ENCODE measurements at regions not wholly inside any gene's neighbourhood (a gene's known extent, or its start where the extent isn't known, plus 50 kb on each side); places are given as distances from the start of the nearest gene placed in this dataset.

DNA sequence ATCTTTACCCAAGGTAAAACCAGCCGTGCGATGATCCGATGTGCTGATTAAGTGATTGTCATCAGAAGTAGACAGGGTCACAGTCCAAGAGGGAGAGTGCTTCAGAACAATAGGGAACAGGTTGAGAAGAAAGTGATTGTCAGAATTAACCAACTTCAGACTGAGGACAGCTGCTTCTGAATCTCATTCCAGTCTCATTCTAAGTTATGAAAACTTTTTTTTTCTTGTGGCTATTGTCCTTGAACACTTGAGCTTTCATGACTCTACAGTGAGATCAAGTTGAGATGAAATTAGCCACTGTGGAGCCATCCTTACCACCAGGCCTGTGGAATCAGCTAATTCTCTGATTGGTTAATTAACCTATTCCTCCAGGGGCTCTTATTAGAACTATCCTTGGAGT is 159.9 kb upstream of the WWC1 start:
- ATAC-seq, result no peak
- no peak for TF ChIP-seq ESRRG (CRISPR knock-in tag; IDR thresholded peaks at IDR 0.05)
- TF ChIP-seq CSDC2 (CRISPR knock-in tag; IDR thresholded peaks at IDR 0.05), result no peak
- TF ChIP-seq, protein P1, sequence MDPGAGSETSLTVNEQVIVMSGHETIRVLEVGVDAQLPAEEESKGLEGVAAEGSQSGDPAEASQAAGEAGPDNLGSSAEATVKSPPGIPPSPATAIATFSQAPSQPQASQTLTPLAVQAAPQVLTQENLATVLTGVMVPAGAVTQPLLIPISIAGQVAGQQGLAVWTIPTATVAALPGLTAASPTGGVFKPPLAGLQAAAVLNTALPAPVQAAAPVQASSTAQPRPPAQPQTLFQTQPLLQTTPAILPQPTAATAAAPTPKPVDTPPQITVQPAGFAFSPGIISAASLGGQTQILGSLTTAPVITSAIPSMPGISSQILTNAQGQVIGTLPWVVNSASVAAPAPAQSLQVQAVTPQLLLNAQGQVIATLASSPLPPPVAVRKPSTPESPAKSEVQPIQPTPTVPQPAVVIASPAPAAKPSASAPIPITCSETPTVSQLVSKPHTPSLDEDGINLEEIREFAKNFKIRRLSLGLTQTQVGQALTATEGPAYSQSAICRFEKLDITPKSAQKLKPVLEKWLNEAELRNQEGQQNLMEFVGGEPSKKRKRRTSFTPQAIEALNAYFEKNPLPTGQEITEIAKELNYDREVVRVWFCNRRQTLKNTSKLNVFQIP (CRISPR knock-in tag; IDR thresholded peaks at IDR 0.05; ENCODE audit: borderline replicate concordance, low read depth), result no peak
- no peak for TF ChIP-seq GLIS3 (CRISPR knock-in tag; IDR thresholded peaks at IDR 0.05)
- no peak for TF ChIP-seq ZNF8 (CRISPR knock-in tag; IDR thresholded peaks at IDR 0.05)
- TF ChIP-seq ZFP3 (CRISPR knock-in tag; IDR thresholded peaks at IDR 0.05), result no peak
- TF ChIP-seq PPARA (CRISPR knock-in tag; IDR thresholded peaks at IDR 0.05; ENCODE audit: borderline replicate concordance), result no peak
- TF ChIP-seq ISL1 (CRISPR knock-in tag; IDR thresholded peaks at IDR 0.05), result no peak
- TF ChIP-seq, protein P2, sequence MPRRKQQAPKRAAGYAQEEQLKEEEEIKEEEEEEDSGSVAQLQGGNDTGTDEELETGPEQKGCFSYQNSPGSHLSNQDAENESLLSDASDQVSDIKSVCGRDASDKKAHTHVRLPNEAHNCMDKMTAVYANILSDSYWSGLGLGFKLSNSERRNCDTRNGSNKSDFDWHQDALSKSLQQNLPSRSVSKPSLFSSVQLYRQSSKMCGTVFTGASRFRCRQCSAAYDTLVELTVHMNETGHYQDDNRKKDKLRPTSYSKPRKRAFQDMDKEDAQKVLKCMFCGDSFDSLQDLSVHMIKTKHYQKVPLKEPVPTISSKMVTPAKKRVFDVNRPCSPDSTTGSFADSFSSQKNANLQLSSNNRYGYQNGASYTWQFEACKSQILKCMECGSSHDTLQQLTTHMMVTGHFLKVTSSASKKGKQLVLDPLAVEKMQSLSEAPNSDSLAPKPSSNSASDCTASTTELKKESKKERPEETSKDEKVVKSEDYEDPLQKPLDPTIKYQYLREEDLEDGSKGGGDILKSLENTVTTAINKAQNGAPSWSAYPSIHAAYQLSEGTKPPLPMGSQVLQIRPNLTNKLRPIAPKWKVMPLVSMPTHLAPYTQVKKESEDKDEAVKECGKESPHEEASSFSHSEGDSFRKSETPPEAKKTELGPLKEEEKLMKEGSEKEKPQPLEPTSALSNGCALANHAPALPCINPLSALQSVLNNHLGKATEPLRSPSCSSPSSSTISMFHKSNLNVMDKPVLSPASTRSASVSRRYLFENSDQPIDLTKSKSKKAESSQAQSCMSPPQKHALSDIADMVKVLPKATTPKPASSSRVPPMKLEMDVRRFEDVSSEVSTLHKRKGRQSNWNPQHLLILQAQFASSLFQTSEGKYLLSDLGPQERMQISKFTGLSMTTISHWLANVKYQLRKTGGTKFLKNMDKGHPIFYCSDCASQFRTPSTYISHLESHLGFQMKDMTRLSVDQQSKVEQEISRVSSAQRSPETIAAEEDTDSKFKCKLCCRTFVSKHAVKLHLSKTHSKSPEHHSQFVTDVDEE (CRISPR knock-in tag; IDR thresholded peaks at IDR 0.05), result no peak
- TF ChIP-seq ARNTL (CRISPR knock-in tag; IDR thresholded peaks at IDR 0.05; ENCODE audit: borderline replicate concordance, low read depth), result no peak
- TF ChIP-seq ZFP30 (CRISPR knock-in tag; IDR thresholded peaks at IDR 0.05), result no peak

DNA sequence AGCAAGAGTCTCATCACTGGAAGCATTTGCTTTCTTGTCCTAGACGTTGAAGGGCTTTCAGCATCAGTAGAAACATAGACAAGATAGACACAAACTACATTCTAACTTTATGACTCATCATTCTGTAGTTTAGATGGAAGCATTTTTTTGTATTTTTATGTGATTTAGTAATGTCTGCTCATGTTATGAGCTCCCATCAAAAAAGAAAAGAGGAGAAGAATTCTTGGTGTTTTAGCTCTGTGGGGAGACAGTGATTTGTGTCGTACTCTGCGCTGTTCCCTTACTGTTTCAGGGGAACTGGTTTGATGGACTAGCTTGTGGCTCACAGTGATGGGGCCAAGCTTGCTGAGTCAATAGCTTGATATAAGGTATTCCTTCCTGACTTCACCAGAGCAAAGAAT is 159.2 kb upstream of the WWC1 start:
- peak; percentile 39; the same call in 2 of the 3 replicates for ATAC-seq
- peak; percentile 8; the same call in 1 of the 2 replicates for TF ChIP-seq ISL1 (CRISPR knock-in tag; IDR thresholded peaks at IDR 0.05)
- TF ChIP-seq BACH2 (CRISPR knock-in tag; IDR thresholded peaks at IDR 0.05; ENCODE audit: borderline replicate concordance), result no peak

DNA sequence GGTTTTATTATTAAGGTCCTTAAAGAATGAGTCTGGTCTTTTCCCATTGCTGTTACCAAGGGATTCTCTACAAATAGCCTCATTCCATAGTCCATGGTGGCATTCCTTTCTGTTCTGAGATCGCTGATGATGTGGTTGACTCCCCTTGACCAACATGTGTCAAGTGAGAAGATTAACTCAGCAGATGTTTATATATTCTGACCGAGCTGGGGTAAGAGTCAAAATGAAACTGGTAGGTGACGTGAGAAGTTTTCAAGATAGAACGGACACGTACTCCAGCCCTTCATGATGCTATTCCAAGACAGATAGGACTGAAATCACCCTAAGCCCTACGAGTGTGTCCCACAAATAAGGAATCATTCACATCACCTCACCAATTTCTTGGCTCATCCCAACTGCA is 155.5 kb upstream of the WWC1 start:
- ATAC-seq, result no peak
- TF ChIP-seq, protein P3, sequence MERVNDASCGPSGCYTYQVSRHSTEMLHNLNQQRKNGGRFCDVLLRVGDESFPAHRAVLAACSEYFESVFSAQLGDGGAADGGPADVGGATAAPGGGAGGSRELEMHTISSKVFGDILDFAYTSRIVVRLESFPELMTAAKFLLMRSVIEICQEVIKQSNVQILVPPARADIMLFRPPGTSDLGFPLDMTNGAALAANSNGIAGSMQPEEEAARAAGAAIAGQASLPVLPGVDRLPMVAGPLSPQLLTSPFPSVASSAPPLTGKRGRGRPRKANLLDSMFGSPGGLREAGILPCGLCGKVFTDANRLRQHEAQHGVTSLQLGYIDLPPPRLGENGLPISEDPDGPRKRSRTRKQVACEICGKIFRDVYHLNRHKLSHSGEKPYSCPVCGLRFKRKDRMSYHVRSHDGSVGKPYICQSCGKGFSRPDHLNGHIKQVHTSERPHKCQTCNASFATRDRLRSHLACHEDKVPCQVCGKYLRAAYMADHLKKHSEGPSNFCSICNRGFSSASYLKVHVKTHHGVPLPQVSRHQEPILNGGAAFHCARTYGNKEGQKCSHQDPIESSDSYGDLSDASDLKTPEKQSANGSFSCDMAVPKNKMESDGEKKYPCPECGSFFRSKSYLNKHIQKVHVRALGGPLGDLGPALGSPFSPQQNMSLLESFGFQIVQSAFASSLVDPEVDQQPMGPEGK (CRISPR knock-in tag; IDR thresholded peaks at IDR 0.05; ENCODE audit: borderline replicate concordance), result no peak
- TF ChIP-seq ZC3H10 (CRISPR knock-in tag; IDR thresholded peaks at IDR 0.05) (no peak), SNAI2 (CRISPR knock-in tag; IDR thresholded peaks at IDR 0.05) (no peak), ISL1 (CRISPR knock-in tag; IDR thresholded peaks at IDR 0.05) (no peak), OSR1 (CRISPR knock-in tag; IDR thresholded peaks at IDR 0.05) (no peak), TCF4 (CRISPR knock-in tag; IDR thresholded peaks at IDR 0.05; ENCODE audit: borderline replicate concordance) (no peak), ZFP30 (CRISPR knock-in tag; IDR thresholded peaks at IDR 0.05) (no peak), BACH2 (CRISPR knock-in tag; IDR thresholded peaks at IDR 0.05; ENCODE audit: borderline replicate concordance) (no peak), ZFP3 (CRISPR knock-in tag; IDR thresholded peaks at IDR 0.05) (no peak), ESRRG (CRISPR knock-in tag; IDR thresholded peaks at IDR 0.05) (no peak), ZNF70 (CRISPR knock-in tag; IDR thresholded peaks at IDR 0.05) (no peak), CSDC2 (CRISPR knock-in tag; IDR thresholded peaks at IDR 0.05) (no peak), PPARA (CRISPR knock-in tag; IDR thresholded peaks at IDR 0.05; ENCODE audit: borderline replicate concordance) (no peak), GLIS3 (CRISPR knock-in tag; IDR thresholded peaks at IDR 0.05) (no peak), ZNF565 (CRISPR knock-in tag; conservative IDR thresholded peaks at IDR 0.05; ENCODE audit: low read depth) (no peak), RARB (CRISPR knock-in tag; IDR thresholded peaks at IDR 0.05) (no peak), ARNTL (CRISPR knock-in tag; IDR thresholded peaks at IDR 0.05; ENCODE audit: borderline replicate concordance, low read depth) (no peak)
- TF ChIP-seq, protein P1 (CRISPR knock-in tag; IDR thresholded peaks at IDR 0.05; ENCODE audit: borderline replicate concordance, low read depth), result no peak
- TF ChIP-seq, protein P4, sequence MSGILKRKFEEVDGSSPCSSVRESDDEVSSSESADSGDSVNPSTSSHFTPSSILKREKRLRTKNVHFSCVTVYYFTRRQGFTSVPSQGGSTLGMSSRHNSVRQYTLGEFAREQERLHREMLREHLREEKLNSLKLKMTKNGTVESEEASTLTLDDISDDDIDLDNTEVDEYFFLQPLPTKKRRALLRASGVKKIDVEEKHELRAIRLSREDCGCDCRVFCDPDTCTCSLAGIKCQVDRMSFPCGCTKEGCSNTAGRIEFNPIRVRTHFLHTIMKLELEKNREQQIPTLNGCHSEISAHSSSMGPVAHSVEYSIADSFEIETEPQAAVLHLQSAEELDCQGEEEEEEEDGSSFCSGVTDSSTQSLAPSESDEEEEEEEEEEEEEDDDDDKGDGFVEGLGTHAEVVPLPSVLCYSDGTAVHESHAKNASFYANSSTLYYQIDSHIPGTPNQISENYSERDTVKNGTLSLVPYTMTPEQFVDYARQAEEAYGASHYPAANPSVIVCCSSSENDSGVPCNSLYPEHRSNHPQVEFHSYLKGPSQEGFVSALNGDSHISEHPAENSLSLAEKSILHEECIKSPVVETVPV (CRISPR knock-in tag; IDR thresholded peaks at IDR 0.05), result no peak
- TF ChIP-seq, protein P5, sequence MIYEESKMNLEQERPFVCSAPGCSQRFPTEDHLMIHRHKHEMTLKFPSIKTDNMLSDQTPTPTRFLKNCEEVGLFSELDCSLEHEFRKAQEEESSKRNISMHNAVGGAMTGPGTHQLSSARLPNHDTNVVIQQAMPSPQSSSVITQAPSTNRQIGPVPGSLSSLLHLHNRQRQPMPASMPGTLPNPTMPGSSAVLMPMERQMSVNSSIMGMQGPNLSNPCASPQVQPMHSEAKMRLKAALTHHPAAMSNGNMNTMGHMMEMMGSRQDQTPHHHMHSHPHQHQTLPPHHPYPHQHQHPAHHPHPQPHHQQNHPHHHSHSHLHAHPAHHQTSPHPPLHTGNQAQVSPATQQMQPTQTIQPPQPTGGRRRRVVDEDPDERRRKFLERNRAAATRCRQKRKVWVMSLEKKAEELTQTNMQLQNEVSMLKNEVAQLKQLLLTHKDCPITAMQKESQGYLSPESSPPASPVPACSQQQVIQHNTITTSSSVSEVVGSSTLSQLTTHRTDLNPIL (CRISPR knock-in tag; IDR thresholded peaks at IDR 0.05; ENCODE audit: low read depth), result no peak

Data from SK-N-SH treated with all-trans-retinoic acid at 6 μM for 48 hours (cell line).